ENCODE measurements at regions not wholly inside any gene's neighbourhood (a gene's known extent, or its start where the extent isn't known, plus 50 kb on each side); places are given as distances from the start of the nearest gene placed in this dataset.

- Histone ChIP-seq H3K9me3 (no peaks in the 10 kb centered on the region), H3K4me3 (replicated peaks in 1 of 3) (no peak overlapping the region), H3K27me3 (no peaks in the 10 kb centered on the region), H3K4me1 (no peaks in the 10 kb centered on the region), H3K36me3 (no peaks in the 10 kb centered on the region), H3K27ac (no peak overlapping the region)
- TF ChIP-seq, protein P1, sequence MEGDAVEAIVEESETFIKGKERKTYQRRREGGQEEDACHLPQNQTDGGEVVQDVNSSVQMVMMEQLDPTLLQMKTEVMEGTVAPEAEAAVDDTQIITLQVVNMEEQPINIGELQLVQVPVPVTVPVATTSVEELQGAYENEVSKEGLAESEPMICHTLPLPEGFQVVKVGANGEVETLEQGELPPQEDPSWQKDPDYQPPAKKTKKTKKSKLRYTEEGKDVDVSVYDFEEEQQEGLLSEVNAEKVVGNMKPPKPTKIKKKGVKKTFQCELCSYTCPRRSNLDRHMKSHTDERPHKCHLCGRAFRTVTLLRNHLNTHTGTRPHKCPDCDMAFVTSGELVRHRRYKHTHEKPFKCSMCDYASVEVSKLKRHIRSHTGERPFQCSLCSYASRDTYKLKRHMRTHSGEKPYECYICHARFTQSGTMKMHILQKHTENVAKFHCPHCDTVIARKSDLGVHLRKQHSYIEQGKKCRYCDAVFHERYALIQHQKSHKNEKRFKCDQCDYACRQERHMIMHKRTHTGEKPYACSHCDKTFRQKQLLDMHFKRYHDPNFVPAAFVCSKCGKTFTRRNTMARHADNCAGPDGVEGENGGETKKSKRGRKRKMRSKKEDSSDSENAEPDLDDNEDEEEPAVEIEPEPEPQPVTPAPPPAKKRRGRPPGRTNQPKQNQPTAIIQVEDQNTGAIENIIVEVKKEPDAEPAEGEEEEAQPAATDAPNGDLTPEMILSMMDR (IDR thresholded peaks at IDR 0.05): no peak
- TF ChIP-seq POLR2A (IDR thresholded peaks at IDR 0.05): no peak
- intact Hi-C loops (cut with DNase I): no loop called here
- WGBS, 2 donors: 82 to 88% methylated on average over 8 of the region's 8 CpGs
- DNase-seq: no peak
Observed at GRCh38 chr18:73232933-73233332, 365.1 kb upstream of the NETO1 start.

GRCh38 chr18:73220663-73221062, 352.9 kb upstream of the NETO1 start:
- no peaks in the 10 kb centered on the region for H3K9me3 ChIP-seq
- H3K4me1 ChIP-seq: no peaks in the 10 kb centered on the region
- no peak overlapping the region for H3K4me3 ChIP-seq (replicated peaks in 1 of 3)
- no peaks in the 10 kb centered on the region for H3K36me3 ChIP-seq
- H3K27ac ChIP-seq: no peak overlapping the region
- no peak for TF ChIP-seq POLR2A (IDR thresholded peaks at IDR 0.05)
- TF ChIP-seq, protein P1 (IDR thresholded peaks at IDR 0.05): no peak
- 89 to 94% methylated on average over 5 of the region's 5 CpGs for WGBS, 2 donors
- no peaks in the 10 kb centered on the region for H3K27me3 ChIP-seq
- intact Hi-C loops (cut with DNase I): no loop called here
- no peak for DNase-seq

- 79 to 81% methylated on average over 2 of the region's 2 CpGs for WGBS, 2 donors
- H3K27ac ChIP-seq: no peak overlapping the region
- H3K9me3 ChIP-seq: no peaks in the 10 kb centered on the region
- no peaks in the 10 kb centered on the region for H3K27me3 ChIP-seq
- no peak overlapping the region for H3K4me3 ChIP-seq (replicated peaks in 1 of 3)
- DNase-seq: no peak
- no peaks in the 10 kb centered on the region for H3K36me3 ChIP-seq
- TF ChIP-seq, protein P1 (IDR thresholded peaks at IDR 0.05): no peak
- TF ChIP-seq POLR2A (IDR thresholded peaks at IDR 0.05): no peak
- H3K4me1 ChIP-seq: no peaks in the 10 kb centered on the region
- intact Hi-C loops (cut with DNase I): no loop called here
Observed at GRCh38 chr18:73218293-73218692, 350.5 kb upstream of the NETO1 start.

DNA sequence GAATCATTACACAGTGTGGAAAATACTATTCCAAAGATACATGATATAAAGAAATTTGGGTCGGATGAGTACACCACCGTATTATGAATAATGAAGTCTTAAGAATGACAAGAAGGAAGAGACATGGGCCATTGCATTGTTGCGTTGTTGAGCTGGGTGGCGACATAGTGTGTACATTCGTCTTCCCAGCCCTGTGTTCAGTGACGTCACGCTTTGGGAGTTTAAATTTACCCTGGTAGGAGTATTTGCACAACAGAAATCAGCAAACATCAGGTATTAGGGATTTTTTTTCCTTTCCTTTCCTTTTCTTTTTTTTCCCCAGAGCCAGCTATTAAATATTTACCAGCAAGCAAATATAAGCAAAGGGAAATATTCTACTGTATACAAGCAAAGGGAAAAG, 347.2 kb upstream of the NETO1 start:
- no peaks in the 10 kb centered on the region for H3K36me3 ChIP-seq
- TF ChIP-seq, protein P1 (IDR thresholded peaks at IDR 0.05): no peak
- TF ChIP-seq POLR2A (IDR thresholded peaks at IDR 0.05): no peak
- intact Hi-C loops (cut with DNase I): no loop called here
- no peaks in the 10 kb centered on the region for H3K9me3 ChIP-seq
- no peak overlapping the region for H3K27ac ChIP-seq
- no peak for DNase-seq
- H3K27me3 ChIP-seq: no peaks in the 10 kb centered on the region
- no peaks in the 10 kb centered on the region for H3K4me1 ChIP-seq
- no peak overlapping the region for H3K4me3 ChIP-seq (replicated peaks in 1 of 3)
- WGBS, 2 donors: 88 to 91% methylated on average over 7 of the region's 7 CpGs

DNA sequence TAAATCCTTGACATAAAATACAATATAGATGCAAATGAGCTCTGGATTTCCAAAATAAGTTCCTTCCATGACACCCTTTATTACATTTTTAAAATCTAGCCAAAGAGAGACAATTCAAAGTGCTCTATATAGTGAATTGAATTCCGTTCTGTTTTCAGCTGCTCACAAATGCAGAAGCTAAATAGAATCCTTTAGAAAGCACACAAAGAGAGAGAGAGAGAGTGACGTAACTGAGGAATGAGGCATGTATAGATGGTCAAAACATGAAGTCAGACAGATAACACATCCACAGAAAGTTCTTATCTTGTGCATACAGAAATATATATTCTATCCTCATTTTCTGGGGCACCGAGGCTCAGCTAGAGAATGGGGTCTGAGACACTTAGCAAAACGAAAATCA, 344.7 kb upstream of the NETO1 start:
- Histone ChIP-seq H3K27me3 (no peaks in the 10 kb centered on the region), H3K9me3 (no peaks in the 10 kb centered on the region), H3K4me1 (no peaks in the 10 kb centered on the region), H3K36me3 (no peaks in the 10 kb centered on the region), H3K4me3 (replicated peaks in 1 of 3) (no peak overlapping the region), H3K27ac (no peak overlapping the region)
- DNase-seq: no peak
- TF ChIP-seq, protein P1 (IDR thresholded peaks at IDR 0.05): no peak
- no peak for TF ChIP-seq POLR2A (IDR thresholded peaks at IDR 0.05)
- intact Hi-C loops (cut with DNase I): no loop called here
- 79% methylated on average over 4 of the region's 4 CpGs for WGBS, 2 donors

Measured in thyroid gland (tissue), 4 donors.